Neural progenitor cell (in vitro differentiated cells): ENCODE measurements at regions not wholly inside any gene's neighbourhood (a gene's known extent, or its start where the extent isn't known, plus 50 kb on each side); places are given as distances from the start of the nearest gene placed in this dataset.

Source experiments
- DNase-seq: peaks from one replicate; pipeline ENCODE4 v3.0.0-alpha.2; 2016; ENCODE audit warnings: low spot score
- H2AFZ ChIP-seq: fragments of 200-600 bp; sonication (generic); replicated peaks from 2 replicates; pipeline ENCODE4 v1.6.1; 2016; ENCODE audit warnings: antibody characterized with exemption
- H3F3A ChIP-seq: fragments of 200-600 bp; sonication (generic); 2 replicates; pipeline ENCODE4 v1.6.1; 2016; ENCODE audit warnings: antibody characterized with exemption, low read depth
- H3K27ac ChIP-seq: fragments of 200-600 bp; sonication (generic); 2 replicates; pipeline ENCODE4 v1.5.1; 2016; ENCODE audit warnings: mild to moderate bottlenecking
- H3K27me3 ChIP-seq: fragments of 200-600 bp; sonication (generic); 2 replicates; pipeline ENCODE4 v1.6.1; 2016; ENCODE audit warnings: mild to moderate bottlenecking, moderate library complexity
- H3K36me3 ChIP-seq: fragments of 200-600 bp; sonication (generic); 2 replicates; pipeline ENCODE4 v1.5.1; 2016
- H3K4me1 ChIP-seq: fragments of 200-600 bp; sonication (generic); 2 replicates; pipeline ENCODE4 v1.6.1; 2016; ENCODE audit warnings: mixed run types
- H3K4me2 ChIP-seq: fragments of 200-600 bp; sonication (generic); 2 replicates; pipeline ENCODE4 v1.6.1; 2016
- H3K4me3 ChIP-seq: fragments of 200-600 bp; sonication (generic); 2 replicates; pipeline ENCODE4 v1.5.1; 2016
- H3K79me2 ChIP-seq: fragments of 200-600 bp; sonication (generic); 2 replicates; pipeline ENCODE4 v1.6.1; 2016; ENCODE audit warnings: low read depth
- H3K9ac ChIP-seq: fragments of 200-600 bp; sonication (generic); 2 replicates; pipeline ENCODE4 v1.6.1; 2016
- H3K9me3 ChIP-seq: fragments of 200-600 bp; sonication (generic); 2 replicates; pipeline ENCODE4 v1.5.1; 2016; ENCODE audit warnings: low read depth
- H4K20me1 ChIP-seq: fragments of 200-600 bp; sonication (generic); 2 replicates; pipeline ENCODE4 v1.6.1; 2016; ENCODE audit warnings: low read depth
- H3K27ac Mint-ChIP-seq: 3 replicates; pipeline ENCODE4 v1.8.0; 2021; ENCODE audit warnings: mixed read lengths
- H3K27me3 Mint-ChIP-seq: 2 replicates; pipeline ENCODE4 v1.8.0; 2022; ENCODE audit warnings: low read depth, mild to moderate bottlenecking, inconsistent platforms, moderate library complexity, mixed read lengths; ENCODE audit not compliant: insufficient read depth
- H3K36me3 Mint-ChIP-seq: 3 replicates; pipeline ENCODE4 v1.8.0; 2021; ENCODE audit warnings: mixed read lengths
- H3K4me1 Mint-ChIP-seq: 3 replicates; pipeline ENCODE4 v1.8.0; 2021; ENCODE audit warnings: mixed read lengths
- H3K4me3 Mint-ChIP-seq: 3 replicates; pipeline ENCODE4 v1.8.0; 2021; ENCODE audit warnings: mild to moderate bottlenecking, moderate library complexity, mixed read lengths
- H3K9me3 Mint-ChIP-seq: 3 replicates; pipeline ENCODE4 v1.8.0; 2020; ENCODE audit warnings: mixed read lengths
- CTCF ChIP-seq: fragments of 200-600 bp; sonication (generic); IDR thresholded peaks from 2 replicates; pipeline ENCODE4 v1.5.1; 2017; ENCODE audit warnings: antibody characterized with exemption, mild to moderate bottlenecking
- EZH2 ChIP-seq: fragments of 200-600 bp; sonication (generic); IDR thresholded peaks from 2 replicates; pipeline ENCODE4 v1.6.1; 2017; ENCODE audit warnings: antibody characterized with exemption, mild to moderate bottlenecking, moderate library complexity
- EZH2phosphoT487 ChIP-seq: fragments of 200-600 bp; sonication (generic); IDR thresholded peaks from 2 replicates; pipeline ENCODE4 v1.6.1; 2017; ENCODE audit warnings: antibody characterized with exemption

GRCh38 chr16:55008836-55009510 is 78.3 kb downstream of the IRX5 start:
- no peaks in the 10 kb centered on the region for H3K4me1 Mint-ChIP-seq
- no peak overlapping the region for H3K27ac ChIP-seq
- H3K27ac Mint-ChIP-seq, result no peak overlapping the region
- no peaks in the 10 kb centered on the region for H3K4me1 ChIP-seq
- H3F3A ChIP-seq, result no peaks in the 10 kb centered on the region
- H3K4me2 ChIP-seq, result no peak overlapping the region
- H3K4me3 Mint-ChIP-seq, result no peak overlapping the region
- H3K4me3 ChIP-seq, result no peak overlapping the region
- no peaks in the 10 kb centered on the region for H3K36me3 ChIP-seq
- H3K9me3 ChIP-seq, result no peaks in the 10 kb centered on the region
- H3K79me2 ChIP-seq, result no peaks in the 10 kb centered on the region
- H3K27me3 ChIP-seq, result no peaks in the 10 kb centered on the region
- H2AFZ ChIP-seq, result no peak overlapping the region
- H3K27me3 Mint-ChIP-seq, result peaks cover 5% of the 10 kb centered on the region
- DNase-seq, result no peak
- H4K20me1 ChIP-seq, result no peaks in the 10 kb centered on the region
- no peak overlapping the region for H3K9ac ChIP-seq
- TF ChIP-seq EZH2 (no peak), CTCF (no peak), EZH2phosphoT487 (no peak)
- H3K9me3 Mint-ChIP-seq, result peaks cover under 1% of the 10 kb centered on the region
- no peaks in the 10 kb centered on the region for H3K36me3 Mint-ChIP-seq

GRCh38 chr16:55009581-55009980 is 78.9 kb downstream of the IRX5 start:
- Mint-ChIP-seq H3K4me1 (no peaks in the 10 kb centered on the region), H3K9me3 (peaks cover 2% of the 10 kb centered on the region)

GRCh38 chr16:55010492-55011160 is 80.0 kb downstream of the IRX5 start:
- Histone ChIP-seq H3K4me1 (no peaks in the 10 kb centered on the region), H3K79me2 (no peaks in the 10 kb centered on the region), H3K9me3 (no peaks in the 10 kb centered on the region), H3K27me3 (no peaks in the 10 kb centered on the region), H3F3A (no peaks in the 10 kb centered on the region), H3K9ac (no peak overlapping the region), H3K4me3 (no peak overlapping the region), H2AFZ (no peak overlapping the region), H4K20me1 (no peaks in the 10 kb centered on the region), H3K4me2 (no peak overlapping the region), H3K27ac (no peak overlapping the region), H3K36me3 (no peaks in the 10 kb centered on the region)
- no peak overlapping the region for H3K27ac Mint-ChIP-seq
- TF ChIP-seq EZH2 (no peak), EZH2phosphoT487 (no peak), CTCF (no peak)
- no peak overlapping the region for H3K4me3 Mint-ChIP-seq
- peaks cover 2% of the 10 kb centered on the region for H3K9me3 Mint-ChIP-seq
- no peaks in the 10 kb centered on the region for H3K4me1 Mint-ChIP-seq
- DNase-seq, result no peak
- H3K36me3 Mint-ChIP-seq, result no peaks in the 10 kb centered on the region
- peaks cover 9% of the 10 kb centered on the region for H3K27me3 Mint-ChIP-seq

More at GRCh38 chr16:55009581-55009980, 78.9 kb downstream of the IRX5 start:
- no peaks in the 10 kb centered on the region for H3K36me3 ChIP-seq
- no peak for TF ChIP-seq EZH2
- TF ChIP-seq EZH2phosphoT487, result no peak
- TF ChIP-seq CTCF, result no peak
- H3K9ac ChIP-seq, result no peak overlapping the region
- no peaks in the 10 kb centered on the region for H3K27me3 ChIP-seq
- H2AFZ ChIP-seq, result no peak overlapping the region
- Mint-ChIP-seq H3K27me3 (peaks cover 9% of the 10 kb centered on the region), H3K27ac (no peak overlapping the region), H3K4me3 (no peak overlapping the region), H3K36me3 (no peaks in the 10 kb centered on the region)
- no peaks in the 10 kb centered on the region for H3F3A ChIP-seq
- no peak overlapping the region for H3K4me2 ChIP-seq
- no peak overlapping the region for H3K4me3 ChIP-seq
- no peaks in the 10 kb centered on the region for H4K20me1 ChIP-seq
- no peaks in the 10 kb centered on the region for H3K9me3 ChIP-seq
- H3K79me2 ChIP-seq, result no peaks in the 10 kb centered on the region
- DNase-seq, result no peak
- H3K27ac ChIP-seq, result no peak overlapping the region
- H3K4me1 ChIP-seq, result no peaks in the 10 kb centered on the region
